AG10803 (cell line): ENCODE measurements at regions not wholly inside any gene's neighbourhood (a gene's known extent, or its start where the extent isn't known, plus 50 kb on each side); places are given as distances from the start of the nearest gene placed in this dataset.
"Not testable (repeated sequence)": the region's sequence is repeated elsewhere in the genome, so short reads cannot be mapped to it uniquely, and the experiment has no call there.

Experiments
- DNase-seq: peaks from one replicate; pipeline ENCODE4 v3.0.0; 2010; ENCODE audit warnings: low read depth
- H3K4me3 ChIP-seq: 2 replicates; pipeline ENCODE4 v1.5.1; 2011; ENCODE audit warnings: mild to moderate bottlenecking, low read length, control low read depth
- TF ChIP-seq, protein P1 (sequence below): conservative IDR thresholded peaks from 2 replicates; pipeline ENCODE4 v1.5.1; 2011; ENCODE audit warnings: mild to moderate bottlenecking, low read length, control low read depth, inconsistent platforms

DNA sequence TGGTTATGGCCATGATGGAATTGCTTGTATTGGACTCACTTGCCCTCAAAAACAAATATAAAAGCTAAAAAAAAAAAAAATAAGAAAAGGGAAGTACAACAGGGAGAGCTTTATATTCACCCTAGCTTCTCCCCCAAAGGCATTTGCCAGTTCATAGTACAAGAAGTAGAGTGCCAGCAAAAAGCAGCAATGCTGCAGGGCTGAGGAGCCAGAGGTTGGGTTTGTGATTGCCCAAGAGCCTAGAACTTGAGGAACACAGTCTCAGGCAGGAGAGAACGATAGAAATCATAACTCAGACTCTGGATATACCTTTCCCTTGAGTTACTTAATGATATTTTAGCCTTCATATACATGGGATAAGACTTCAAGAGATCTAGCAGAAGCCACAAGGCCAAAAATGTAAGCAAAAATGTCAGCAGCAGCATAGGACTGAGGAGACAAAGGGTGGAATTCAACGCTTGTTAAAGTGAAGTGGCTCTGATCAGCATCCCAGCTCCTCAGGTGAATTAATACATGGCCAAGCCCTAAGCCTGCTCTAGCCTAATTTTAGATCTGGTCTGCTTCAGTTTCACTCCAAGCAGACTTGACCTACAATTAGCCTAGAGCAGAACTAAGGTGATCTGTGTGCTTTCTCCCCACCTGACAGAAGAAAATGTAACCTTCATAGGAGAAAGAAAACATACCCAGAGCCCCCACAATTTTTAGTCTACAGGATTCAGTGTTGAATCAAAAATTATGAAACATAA, 172.8 kb upstream of the PLGLB1 start:
- H3K4me3 ChIP-seq, DNase-seq: not testable (repeated sequence)

DNA sequence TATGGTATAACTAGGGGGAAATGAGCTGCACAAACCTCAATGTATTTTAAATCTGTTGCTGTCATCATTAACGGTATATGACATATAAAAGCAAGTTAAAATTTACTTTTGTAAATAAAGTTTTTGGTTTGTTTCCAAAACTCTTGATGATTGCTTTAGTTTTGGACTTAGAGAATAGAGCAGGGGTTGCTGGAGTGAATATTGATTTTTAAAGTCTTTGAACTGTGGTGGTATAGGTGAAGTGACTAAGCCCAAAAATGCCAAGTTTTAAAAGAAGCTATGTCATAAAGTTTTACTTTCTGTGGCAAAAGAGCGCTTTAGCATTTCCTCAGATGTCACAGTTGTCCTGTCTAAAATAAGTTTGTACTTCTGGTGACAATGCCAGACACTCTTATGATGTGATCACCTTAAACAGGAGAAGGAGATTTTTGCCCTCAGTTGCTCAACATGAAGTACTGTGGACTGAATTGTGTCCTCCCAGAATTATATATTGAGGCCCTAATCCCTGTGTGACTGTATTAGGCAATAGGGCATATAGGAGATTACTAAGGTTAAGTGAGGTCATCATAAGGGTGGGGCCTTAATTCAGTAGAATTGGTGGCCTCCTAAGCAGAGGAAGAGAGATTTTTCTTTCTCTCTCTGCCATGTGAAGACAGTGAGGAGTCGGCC, 175.2 kb upstream of the PLGLB1 start:
- H3K4me3 ChIP-seq, DNase-seq: not testable (repeated sequence)

DNA sequence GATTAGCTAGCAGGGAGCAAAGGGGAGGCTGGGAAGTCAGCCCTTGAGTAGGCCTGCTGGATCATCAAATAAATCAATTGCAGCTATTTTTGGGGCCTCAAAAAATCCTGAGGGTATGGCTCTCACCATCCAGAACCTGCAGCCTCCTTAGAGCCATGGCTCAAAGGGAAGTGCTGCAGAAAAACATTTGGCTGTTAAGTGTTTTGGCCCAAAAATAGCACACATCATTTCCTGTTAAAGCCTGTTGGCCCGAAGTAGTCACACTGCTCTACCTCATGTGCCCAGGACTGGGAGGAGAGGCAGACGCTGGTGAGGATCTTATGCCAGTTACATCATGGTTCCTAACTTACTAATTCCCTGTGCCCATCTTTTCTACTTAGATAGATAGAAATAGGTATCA, 176.8 kb upstream of the PLGLB1 start:
- not testable (repeated sequence) for DNase-seq, H3K4me3 ChIP-seq

DNA sequence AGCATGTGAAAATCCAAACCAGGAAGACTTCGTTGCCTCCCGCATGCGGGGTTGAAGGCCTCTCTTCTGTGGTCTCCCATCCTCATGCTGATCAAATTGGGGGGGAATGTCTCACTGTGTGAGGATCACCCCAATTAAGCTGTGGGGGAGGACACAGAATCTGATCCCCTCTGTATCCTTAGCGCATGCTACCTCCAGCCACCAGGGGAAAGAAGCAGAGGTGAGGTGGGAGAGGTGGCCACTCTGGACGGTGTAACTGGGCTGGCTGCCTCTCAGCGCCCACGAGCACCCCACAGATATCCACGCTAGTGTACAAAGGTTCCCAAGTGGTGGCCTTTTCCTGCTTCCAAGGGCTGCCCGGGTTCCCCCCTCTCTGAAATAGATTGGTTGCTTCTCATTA, 177.6 kb upstream of the PLGLB1 start:
- not testable (repeated sequence) for DNase-seq, H3K4me3 ChIP-seq

DNA sequence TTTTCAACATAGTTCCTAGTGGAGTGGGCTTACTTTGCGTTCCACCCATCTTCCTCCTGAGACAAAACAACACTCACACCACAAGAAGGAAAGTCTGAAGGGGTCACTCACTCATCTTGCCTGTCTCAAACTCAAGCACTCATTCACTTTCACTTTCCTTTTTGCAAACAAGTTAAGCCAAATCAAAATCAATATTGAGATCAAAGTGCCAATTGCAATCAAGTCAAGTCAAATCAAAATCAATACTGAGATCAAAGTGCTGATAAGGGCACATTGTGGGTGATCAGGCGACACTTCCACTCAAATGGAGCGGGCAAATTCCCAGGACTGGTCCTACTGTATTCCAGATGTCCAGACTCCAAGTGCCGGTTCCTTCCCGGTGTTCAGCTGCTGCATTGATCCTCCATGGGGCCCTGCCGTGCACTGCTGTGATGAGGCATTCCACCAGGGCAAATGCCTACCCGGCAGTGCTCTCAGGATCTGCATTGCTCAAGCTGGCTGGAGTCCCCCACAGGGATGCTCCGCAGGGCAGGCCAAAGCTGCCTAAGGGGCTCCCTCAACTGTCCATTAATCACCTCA, 183.0 kb upstream of the PLGLB1 start:
- DNase-seq, H3K4me3 ChIP-seq: not testable (repeated sequence)

DNA sequence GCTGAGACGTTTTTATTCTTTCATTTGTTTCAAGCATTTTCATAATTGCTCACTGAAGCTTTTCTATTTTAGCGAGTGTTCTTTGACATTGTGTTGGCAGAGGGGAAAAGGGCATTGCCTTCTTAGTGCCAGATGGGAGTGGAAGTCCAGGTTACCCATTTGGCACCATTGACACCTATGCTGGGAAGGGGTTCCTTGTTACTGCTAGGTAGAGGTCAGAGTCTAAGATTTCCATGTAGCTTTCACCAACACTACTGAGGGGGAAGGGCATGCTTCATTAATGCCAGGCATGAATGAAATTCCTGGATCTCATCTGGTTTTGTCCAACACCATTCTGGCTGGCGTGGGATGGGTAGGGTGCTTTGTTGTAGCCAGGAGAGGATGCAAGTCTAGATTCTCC, 191.3 kb upstream of the PLGLB1 start:
- DNase-seq, H3K4me3 ChIP-seq: not testable (repeated sequence)

DNA sequence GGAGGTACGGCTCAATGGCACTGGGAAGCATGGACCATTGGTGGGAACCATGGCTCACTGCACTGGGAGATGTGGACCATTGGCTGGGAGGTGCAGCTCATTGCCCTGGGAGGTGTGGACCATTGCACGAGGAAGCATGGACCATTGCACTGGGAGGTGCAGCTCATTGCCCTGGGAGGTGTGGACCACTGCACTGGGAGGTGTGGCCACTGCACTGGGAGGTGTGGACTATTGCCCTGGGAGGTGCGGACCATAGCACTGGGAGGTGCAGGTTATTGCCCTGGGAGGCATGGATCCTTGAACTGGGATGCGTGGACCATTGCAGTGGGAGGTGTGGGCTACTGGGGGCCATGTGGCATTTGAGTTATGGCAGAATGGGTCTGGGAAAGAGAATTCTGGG, 195.4 kb upstream of the PLGLB1 start:
- not testable (repeated sequence) for DNase-seq, H3K4me3 ChIP-seq

DNA sequence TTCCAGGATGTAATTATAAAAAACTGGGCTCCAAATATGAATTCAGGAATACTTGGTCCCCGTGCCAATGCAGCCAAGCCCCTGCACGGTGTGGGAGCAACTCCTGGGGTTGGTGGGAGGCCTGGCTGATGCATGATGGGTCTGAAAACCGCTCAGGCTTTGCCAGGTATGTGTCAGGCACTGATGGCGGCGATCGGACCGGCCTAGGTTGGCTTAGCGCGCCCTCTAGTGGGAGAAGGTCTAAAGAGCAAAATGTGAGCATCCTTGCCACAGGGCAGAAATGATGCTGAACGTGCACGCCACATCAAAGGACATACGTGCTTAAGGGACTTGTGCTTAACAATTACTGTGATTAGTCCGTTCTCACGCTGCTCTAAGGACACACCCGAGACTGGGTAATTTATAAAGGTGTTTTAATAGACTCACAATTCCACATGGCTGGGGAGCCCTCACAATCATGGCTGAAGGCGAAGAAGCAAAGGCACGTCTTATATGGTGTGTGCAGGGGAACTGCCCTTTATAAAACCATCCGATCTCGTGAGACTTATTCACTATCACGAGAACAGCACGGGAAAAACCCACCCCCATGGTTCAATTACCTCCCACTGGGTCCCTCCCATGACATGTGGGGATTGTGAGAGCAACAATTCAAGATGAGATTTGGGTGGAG, 196.2 kb upstream of the PLGLB1 start:
- TF ChIP-seq, protein P1, sequence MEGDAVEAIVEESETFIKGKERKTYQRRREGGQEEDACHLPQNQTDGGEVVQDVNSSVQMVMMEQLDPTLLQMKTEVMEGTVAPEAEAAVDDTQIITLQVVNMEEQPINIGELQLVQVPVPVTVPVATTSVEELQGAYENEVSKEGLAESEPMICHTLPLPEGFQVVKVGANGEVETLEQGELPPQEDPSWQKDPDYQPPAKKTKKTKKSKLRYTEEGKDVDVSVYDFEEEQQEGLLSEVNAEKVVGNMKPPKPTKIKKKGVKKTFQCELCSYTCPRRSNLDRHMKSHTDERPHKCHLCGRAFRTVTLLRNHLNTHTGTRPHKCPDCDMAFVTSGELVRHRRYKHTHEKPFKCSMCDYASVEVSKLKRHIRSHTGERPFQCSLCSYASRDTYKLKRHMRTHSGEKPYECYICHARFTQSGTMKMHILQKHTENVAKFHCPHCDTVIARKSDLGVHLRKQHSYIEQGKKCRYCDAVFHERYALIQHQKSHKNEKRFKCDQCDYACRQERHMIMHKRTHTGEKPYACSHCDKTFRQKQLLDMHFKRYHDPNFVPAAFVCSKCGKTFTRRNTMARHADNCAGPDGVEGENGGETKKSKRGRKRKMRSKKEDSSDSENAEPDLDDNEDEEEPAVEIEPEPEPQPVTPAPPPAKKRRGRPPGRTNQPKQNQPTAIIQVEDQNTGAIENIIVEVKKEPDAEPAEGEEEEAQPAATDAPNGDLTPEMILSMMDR: peak; percentile 33
- not testable (repeated sequence) for H3K4me3 ChIP-seq, DNase-seq

DNA sequence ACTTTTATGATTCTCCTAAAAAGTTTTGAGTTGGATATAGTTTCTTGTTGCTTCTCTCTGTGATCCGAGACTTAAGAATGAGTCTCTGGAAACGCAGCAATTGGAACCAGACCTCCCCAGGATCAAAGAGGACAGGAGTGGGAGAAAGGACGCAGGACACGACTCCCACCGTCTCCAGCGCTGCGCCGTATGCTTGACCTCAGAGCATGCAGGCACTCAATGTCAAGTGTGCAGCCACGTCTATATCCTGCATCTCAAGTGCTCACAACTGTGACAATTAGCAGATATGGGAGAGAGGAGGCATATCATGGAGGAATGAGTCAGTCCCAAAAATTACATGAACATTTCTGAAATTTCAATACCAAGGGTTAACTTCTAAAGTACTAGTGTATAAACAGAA, 199.0 kb upstream of the PLGLB1 start:
- DNase-seq, H3K4me3 ChIP-seq: not testable (repeated sequence)

DNA sequence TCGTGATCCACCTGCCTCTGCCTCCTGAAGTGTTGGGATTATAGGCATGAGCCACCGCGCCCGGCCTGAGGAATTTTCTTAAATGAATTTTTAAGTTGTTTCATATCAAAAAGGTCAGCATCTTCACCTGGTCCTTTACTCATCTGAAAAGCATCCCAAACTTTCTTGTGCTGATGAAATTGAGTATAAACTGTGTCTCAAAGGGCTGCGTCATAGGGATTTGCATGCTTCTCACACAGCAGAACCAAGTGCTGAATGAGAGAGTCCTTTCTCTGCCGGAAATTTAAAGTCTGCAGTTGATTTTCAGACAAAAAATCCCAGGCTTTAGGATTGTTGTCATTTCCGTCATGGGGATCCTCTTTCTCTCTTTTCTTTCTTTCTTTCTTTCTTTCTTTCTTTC, 200.5 kb upstream of the PLGLB1 start:
- H3K4me3 ChIP-seq: not testable (repeated sequence)
- peak; percentile 80 for DNase-seq

DNA sequence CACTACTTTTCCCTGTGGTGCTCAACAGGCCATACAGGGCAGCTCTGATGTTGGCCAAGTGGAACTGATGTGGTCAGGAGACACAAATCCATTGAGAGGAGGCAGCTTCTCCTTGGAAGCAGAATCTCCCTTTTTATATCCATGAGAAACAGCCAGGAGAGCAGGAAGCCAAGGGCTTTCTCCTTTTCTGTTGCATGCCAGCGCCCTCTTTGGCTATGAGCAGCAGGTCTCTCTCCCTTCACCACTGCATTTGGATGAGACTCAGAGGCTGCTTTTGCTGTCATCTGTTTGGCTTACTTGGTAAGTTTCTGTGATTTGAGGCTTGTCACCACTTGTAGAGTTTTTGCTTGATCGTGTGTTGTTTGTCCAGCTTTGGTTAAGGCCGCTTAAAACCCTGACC, 202.2 kb upstream of the PLGLB1 start:
- not testable (repeated sequence) for H3K4me3 ChIP-seq, DNase-seq

DNA sequence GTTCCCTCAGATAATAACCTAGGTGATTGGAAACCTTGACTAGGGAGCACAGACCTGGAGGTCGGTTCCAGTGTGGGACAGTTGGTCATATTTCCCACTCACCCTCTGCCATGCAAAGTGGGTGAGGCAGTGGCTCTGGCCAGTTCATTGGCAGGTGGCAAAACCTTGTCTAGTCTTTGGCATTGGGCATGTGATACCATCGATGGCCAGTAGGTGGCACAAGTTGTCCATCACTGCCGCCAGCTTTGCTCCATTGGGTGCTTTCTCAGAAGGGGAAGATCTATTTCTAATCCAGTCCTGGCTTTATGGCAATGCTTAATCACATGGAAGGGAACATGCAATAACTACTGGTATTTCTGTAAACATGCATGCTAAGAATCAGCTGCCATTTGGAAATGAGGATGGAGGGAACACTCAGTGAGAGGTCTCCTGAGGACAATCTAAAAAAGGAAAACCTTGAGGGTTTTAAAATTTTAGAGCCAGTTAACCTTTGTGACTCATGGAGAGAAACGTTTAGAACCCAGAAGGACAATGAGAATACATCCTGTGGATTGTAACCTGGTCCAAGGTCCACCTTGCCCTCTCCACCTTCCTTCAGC, 207.5 kb upstream of the PLGLB1 start:
- TF ChIP-seq, protein P1: peak; percentile 23
- DNase-seq: peak; percentile 67
- not testable (repeated sequence) for H3K4me3 ChIP-seq

DNA sequence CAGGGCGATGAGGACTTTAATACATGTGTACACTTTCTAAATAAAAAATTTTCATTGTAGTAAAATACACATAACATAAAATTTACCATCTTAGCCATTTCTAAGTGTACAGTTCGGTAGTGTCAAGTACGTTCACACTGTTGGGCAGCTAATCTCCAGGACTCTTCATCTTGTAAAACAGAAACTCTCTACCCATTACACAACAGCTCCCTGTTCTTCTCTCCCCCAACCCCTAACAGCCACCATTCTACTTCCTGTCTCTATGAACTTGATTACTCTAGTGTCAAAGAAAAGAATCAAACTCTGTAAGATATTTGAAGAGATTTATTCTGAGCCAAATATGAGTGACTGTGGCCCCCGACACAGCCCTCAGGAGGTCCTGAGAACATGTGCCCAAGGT, 208.3 kb upstream of the PLGLB1 start:
- not testable (repeated sequence) for DNase-seq, H3K4me3 ChIP-seq

DNA sequence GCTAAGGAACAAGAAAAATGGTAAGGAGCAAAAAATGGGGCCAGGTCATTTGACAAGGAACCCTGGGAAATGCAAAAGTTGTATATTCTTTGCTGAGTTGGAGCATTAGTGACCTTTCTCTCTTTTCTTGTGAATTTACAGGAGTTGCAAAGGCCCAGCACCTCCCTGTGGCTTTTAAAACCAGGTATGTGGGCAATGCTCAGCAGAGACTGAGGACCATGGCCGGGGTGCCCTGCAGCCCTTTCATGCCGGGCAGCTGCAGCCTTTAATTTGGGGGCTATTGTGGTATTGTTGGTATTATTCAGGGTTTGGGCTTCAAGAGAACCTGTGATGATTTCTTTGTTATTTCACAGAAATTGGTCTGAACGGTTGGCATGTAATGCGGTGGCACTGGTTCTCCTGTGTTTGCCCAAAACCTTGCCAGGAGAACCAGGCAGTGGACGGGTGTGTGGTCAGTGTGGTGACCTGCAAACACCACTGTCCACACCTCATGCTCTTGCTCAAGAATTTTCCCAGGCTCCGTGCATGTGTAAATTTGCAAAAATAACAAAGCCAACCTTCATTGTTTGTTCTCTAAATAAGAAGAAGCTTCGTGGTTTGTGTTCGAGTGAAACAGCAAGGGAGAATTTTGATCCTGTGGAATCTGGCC, 213.8 kb upstream of the PLGLB1 start:
- not testable (repeated sequence) for DNase-seq, H3K4me3 ChIP-seq

DNA sequence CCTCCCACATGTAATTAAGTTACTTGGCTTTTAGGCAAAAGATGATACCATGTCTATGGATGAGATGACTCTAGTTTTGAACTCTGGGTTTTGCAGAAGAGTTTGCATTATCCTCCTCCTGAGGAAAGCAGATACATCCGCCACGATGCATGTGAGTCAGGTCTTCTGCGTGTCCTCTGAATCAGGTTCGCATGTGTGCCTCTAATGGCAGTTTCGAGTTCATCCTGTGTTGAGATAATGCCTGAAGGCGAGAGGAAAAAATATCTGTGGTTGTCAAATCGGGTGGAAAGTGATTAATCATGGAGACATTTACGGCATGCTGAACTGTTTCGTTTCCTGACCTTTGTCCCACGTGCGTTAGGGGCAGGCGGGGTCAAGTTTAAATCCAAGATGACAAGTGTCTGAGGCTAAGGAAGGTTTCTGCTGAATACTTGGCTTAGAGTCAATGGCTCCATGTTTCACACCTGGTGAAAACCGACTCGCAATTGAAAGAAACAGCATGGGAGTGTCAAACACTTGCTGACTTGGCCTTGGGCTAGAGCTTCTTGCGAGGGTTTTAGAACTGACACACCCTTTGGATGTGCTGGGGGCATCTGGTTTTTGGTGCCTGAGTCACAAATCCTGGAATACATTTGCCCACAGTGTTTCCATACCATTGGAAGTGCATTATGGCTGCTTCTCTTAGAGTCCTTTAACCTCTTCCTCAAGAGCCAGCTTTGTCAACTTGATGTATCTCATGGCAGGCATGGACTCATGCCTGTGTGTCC, 216.1 kb upstream of the PLGLB1 start:
- DNase-seq, H3K4me3 ChIP-seq: not testable (repeated sequence)
